H9 (cell line): ENCODE measurements at regions not wholly inside any gene's neighbourhood (a gene's known extent, or its start where the extent isn't known, plus 50 kb on each side); places are given as distances from the start of the nearest gene placed in this dataset.

Experiments
- DNase-seq: peaks from one replicate; pipeline ENCODE4 v3.0.0-alpha.2; 2017
- H2AFZ ChIP-seq: one replicate; pipeline ENCODE4 v1.6.1; 2013; ENCODE audit warnings: mild to moderate bottlenecking, low read length, control low read depth, moderate library complexity
- H2AK5ac ChIP-seq: 2 replicates; pipeline ENCODE4 v1.6.1; 2013; ENCODE audit warnings: low read length, control low read depth, mixed read lengths; ENCODE audit not compliant: insufficient read length
- H2BK120ac ChIP-seq: one replicate; pipeline ENCODE4 v1.6.1; 2013; ENCODE audit warnings: low read depth, mild to moderate bottlenecking, low read length, control low read depth, inconsistent platforms; ENCODE audit not compliant: poor library complexity, severe bottlenecking
- H2BK12ac ChIP-seq: 2 replicates; pipeline ENCODE4 v1.6.1; 2013; ENCODE audit warnings: low read length, control low read depth, mixed read lengths, low read depth; ENCODE audit not compliant: insufficient read length
- H2BK15ac ChIP-seq: 2 replicates; pipeline ENCODE4 v1.6.1; 2013; ENCODE audit warnings: low read depth, low read length, control low read depth
- H2BK20ac ChIP-seq: one replicate; pipeline ENCODE4 v1.6.1; 2013; ENCODE audit warnings: low read depth, mild to moderate bottlenecking, low read length, control low read depth, inconsistent platforms; ENCODE audit not compliant: poor library complexity, severe bottlenecking
- H2BK5ac ChIP-seq: 2 replicates; pipeline ENCODE4 v1.6.1; 2013; ENCODE audit warnings: low read length, control low read depth, mixed read lengths; ENCODE audit not compliant: insufficient read length
- H3K14ac ChIP-seq: 2 replicates; pipeline ENCODE4 v1.6.1; 2013; ENCODE audit warnings: low read length, control low read depth; ENCODE audit not compliant: insufficient read depth
- H3K18ac ChIP-seq: 2 replicates; pipeline ENCODE4 v1.6.1; 2013; ENCODE audit warnings: low read depth, mild to moderate bottlenecking, mixed read lengths, low read length, control low read depth; ENCODE audit not compliant: insufficient read length
- H3K23ac ChIP-seq: 2 replicates; pipeline ENCODE4 v1.6.1; 2013; ENCODE audit warnings: low read length, control low read depth, mixed read lengths, low read depth; ENCODE audit not compliant: insufficient read length
- H3K23me2 ChIP-seq: 2 replicates; pipeline ENCODE4 v1.6.1; 2013; ENCODE audit warnings: low read depth, mild to moderate bottlenecking, mixed read lengths, low read length, control low read depth; ENCODE audit not compliant: insufficient read length, poor library complexity, severe bottlenecking
- H3K27ac ChIP-seq: 2 replicates; pipeline ENCODE4 v1.5.1; 2013; ENCODE audit warnings: low read length, control low read depth, mixed read lengths, low read depth; ENCODE audit not compliant: insufficient read length
- H3K27me3 ChIP-seq: 2 replicates; pipeline ENCODE4 v1.6.1; 2013; ENCODE audit warnings: low read length, control low read depth, inconsistent platforms; ENCODE audit not compliant: insufficient read depth
- H3K4ac ChIP-seq: 2 replicates; pipeline ENCODE4 v1.6.1; 2013; ENCODE audit warnings: low read depth, mild to moderate bottlenecking, control low read depth, inconsistent platforms, low read length, moderate library complexity
- H3K4me1 ChIP-seq: 2 replicates; pipeline ENCODE4 v1.6.1; 2013; ENCODE audit warnings: low read length, control low read depth, inconsistent platforms; ENCODE audit not compliant: insufficient read depth
- H3K4me2 ChIP-seq: 2 replicates; pipeline ENCODE4 v1.6.1; 2013; ENCODE audit warnings: low read length, control low read depth, mixed read lengths; ENCODE audit not compliant: insufficient read length, insufficient read depth
- H3K56ac ChIP-seq: 2 replicates; pipeline ENCODE4 v1.6.1; 2013; ENCODE audit warnings: low read depth, mild to moderate bottlenecking, mixed read lengths, low read length, control low read depth; ENCODE audit not compliant: insufficient read length
- H3K79me1 ChIP-seq: 2 replicates; pipeline ENCODE4 v1.6.1; 2013; ENCODE audit warnings: low read depth, mild to moderate bottlenecking, moderate library complexity, low read length, control low read depth, inconsistent platforms; ENCODE audit not compliant: insufficient read depth, poor library complexity, severe bottlenecking
- H3K79me2 ChIP-seq: 2 replicates; pipeline ENCODE4 v1.6.1; 2013; ENCODE audit warnings: low read length, control low read depth, inconsistent platforms; ENCODE audit not compliant: insufficient read depth
- H3K9ac ChIP-seq: 2 replicates; pipeline ENCODE4 v1.6.1; 2013; ENCODE audit warnings: low read length, control low read depth, mixed read lengths; ENCODE audit not compliant: insufficient read length; ENCODE audit errors: extremely low read depth
- H3K9me3 ChIP-seq: one replicate; pipeline ENCODE4 v1.6.1; 2013; ENCODE audit warnings: low read depth, low read length, inconsistent platforms; ENCODE audit not compliant: control insufficient read depth
- H3T11ph ChIP-seq: one replicate; pipeline ENCODE4 v1.6.1; 2013; ENCODE audit warnings: mild to moderate bottlenecking, low read length, control low read depth, inconsistent platforms
- H4K20me1 ChIP-seq: one replicate; pipeline ENCODE4 v1.6.1; 2013; ENCODE audit not compliant: control insufficient read depth, insufficient read length, insufficient read depth
- H4K5ac ChIP-seq: 2 replicates; pipeline ENCODE4 v1.6.1; 2013; ENCODE audit warnings: low read depth, mild to moderate bottlenecking, mixed read lengths, low read length, control low read depth; ENCODE audit not compliant: insufficient read length
- H4K8ac ChIP-seq: replicated peaks from 2 replicates; pipeline ENCODE4 v1.6.1; 2013; ENCODE audit warnings: low read length, control low read depth, mixed read lengths, low read depth; ENCODE audit not compliant: insufficient read length
- H4K91ac ChIP-seq: 2 replicates; pipeline ENCODE4 v1.6.1; 2013; ENCODE audit warnings: low read depth, mild to moderate bottlenecking, moderate library complexity, mixed read lengths, low read length, control low read depth; ENCODE audit not compliant: insufficient read length
- H3K27ac Mint-ChIP-seq, 3 experiments: 2 replicates in 2 of 3; 3 replicates in 1 of 3; pipeline ENCODE4 v1.8.0; 2020 to 2021; ENCODE audit warnings: mixed read lengths in 3 of 3, mild to moderate bottlenecking in 1 of 3, moderate library complexity in 1 of 3
- H3K27me3 Mint-ChIP-seq: 2 replicates; pipeline ENCODE4 v1.8.0; 2021; ENCODE audit warnings: low read depth, mild to moderate bottlenecking, moderate library complexity, mixed read lengths
- H3K36me3 Mint-ChIP-seq, 3 experiments: 2 replicates in 2 of 3; 3 replicates in 1 of 3; pipeline ENCODE4 v1.8.0; 2020 to 2021; ENCODE audit warnings: low read depth in 3 of 3, mixed read lengths in 3 of 3; ENCODE audit not compliant: insufficient read depth in 1 of 3
- H3K4me1 Mint-ChIP-seq, 2 experiments: 2 replicates each; pipeline ENCODE4 v1.8.0; 2020; ENCODE audit warnings: mixed read lengths in 2 of 2
- H3K4me3 Mint-ChIP-seq, 2 experiments: 2 replicates in 1 of 2; 3 replicates in 1 of 2; pipeline ENCODE4 v1.8.0; 2020 to 2021; ENCODE audit warnings: mild to moderate bottlenecking in 2 of 2, mixed read lengths in 2 of 2, moderate library complexity in 1 of 2
- H3K9me3 Mint-ChIP-seq, 2 experiments: 2 replicates in 1 of 2; 3 replicates in 1 of 2; pipeline ENCODE4 v1.8.0; 2020; ENCODE audit warnings: mild to moderate bottlenecking in 2 of 2, mixed read lengths in 2 of 2, moderate library complexity in 1 of 2
- WGBS: extraction: QIAGEN DNeasy Blood & Tissue Kit; methylation state at CpG from one replicate; pipeline ENCODE4 v1.1.7; 2013; ENCODE audit warnings: missing lambda C conversion rate, low lambda C conversion rate, mixed read lengths; ENCODE audit not compliant: insufficient read length; ENCODE audit errors: extremely low coverage; 5-methylcytosine and 5-hydroxymethylcytosine counted together
- TF ChIP-seq, protein P1 (sequence below): fragments of 200-600 bp; sonication (generic); conservative IDR thresholded peaks from 3 replicates; pipeline ENCODE4 v1.8.0; 2021; ENCODE audit warnings: antibody characterized with exemption, mild to moderate bottlenecking

GRCh38 chr3:10669490-10670048 lies 146.5 kb upstream of the SLC6A11 start:
- Histone ChIP-seq H2BK15ac (no peak overlapping the region), H4K91ac (no peak overlapping the region), H3T11ph (no peak overlapping the region), H3K14ac (no peak overlapping the region), H2BK120ac (no peak overlapping the region), H4K5ac (no peak overlapping the region), H3K4me1 (no peaks in the 10 kb centered on the region; the same call in 1 of the 2 replicates), H3K18ac (no peak overlapping the region), H3K79me1 (no peaks in the 10 kb centered on the region), H3K23ac (no peak overlapping the region), H2BK5ac (no peak overlapping the region), H3K23me2 (no peaks in the 10 kb centered on the region), H3K9ac (no peak overlapping the region), H3K27me3 (no peaks in the 10 kb centered on the region; the same call in 1 of the 2 replicates), H4K8ac (no peak overlapping the region), H2AK5ac (no peak overlapping the region), H4K20me1 (no peaks in the 10 kb centered on the region), H3K27ac (no peak overlapping the region), H2BK20ac (no peak overlapping the region), H3K4me2 (no peak overlapping the region), H3K56ac (no peak overlapping the region), H3K9me3 (no peaks in the 10 kb centered on the region), H3K79me2 (no peaks in the 10 kb centered on the region), H3K4ac (no peak overlapping the region), H2BK12ac (no peak overlapping the region), H2AFZ (no peak overlapping the region)
- no peak overlapping the region; a peak in 1 of 5 replicates for H3K4me3 Mint-ChIP-seq
- H3K27ac Mint-ChIP-seq: no peak overlapping the region
- no peaks in the 10 kb centered on the region for H3K36me3 Mint-ChIP-seq
- no peaks in the 10 kb centered on the region; a peak in 1 of 5 replicates for H3K9me3 Mint-ChIP-seq
- H3K27me3 Mint-ChIP-seq: peaks cover 18% of the 10 kb centered on the region
- TF ChIP-seq, protein P1, sequence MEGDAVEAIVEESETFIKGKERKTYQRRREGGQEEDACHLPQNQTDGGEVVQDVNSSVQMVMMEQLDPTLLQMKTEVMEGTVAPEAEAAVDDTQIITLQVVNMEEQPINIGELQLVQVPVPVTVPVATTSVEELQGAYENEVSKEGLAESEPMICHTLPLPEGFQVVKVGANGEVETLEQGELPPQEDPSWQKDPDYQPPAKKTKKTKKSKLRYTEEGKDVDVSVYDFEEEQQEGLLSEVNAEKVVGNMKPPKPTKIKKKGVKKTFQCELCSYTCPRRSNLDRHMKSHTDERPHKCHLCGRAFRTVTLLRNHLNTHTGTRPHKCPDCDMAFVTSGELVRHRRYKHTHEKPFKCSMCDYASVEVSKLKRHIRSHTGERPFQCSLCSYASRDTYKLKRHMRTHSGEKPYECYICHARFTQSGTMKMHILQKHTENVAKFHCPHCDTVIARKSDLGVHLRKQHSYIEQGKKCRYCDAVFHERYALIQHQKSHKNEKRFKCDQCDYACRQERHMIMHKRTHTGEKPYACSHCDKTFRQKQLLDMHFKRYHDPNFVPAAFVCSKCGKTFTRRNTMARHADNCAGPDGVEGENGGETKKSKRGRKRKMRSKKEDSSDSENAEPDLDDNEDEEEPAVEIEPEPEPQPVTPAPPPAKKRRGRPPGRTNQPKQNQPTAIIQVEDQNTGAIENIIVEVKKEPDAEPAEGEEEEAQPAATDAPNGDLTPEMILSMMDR: no peak
- H3K4me1 Mint-ChIP-seq: peaks cover 1 to 19% of the 10 kb centered on the region in 2 experiments
- no peak for DNase-seq
- no CpG with 5 or more reads among the region's 6 CpGs for WGBS
